SK-N-SH (cell line): ENCODE measurements at regions not wholly inside any gene's neighbourhood (a gene's known extent, or its start where the extent isn't known, plus 50 kb on each side); places are given as distances from the start of the nearest gene placed in this dataset.

Source experiments
- CTCF ChIA-PET: fragments of 300-600, 350-600 bp; formaldehyde crosslinking; extraction: SDS; loops from one replicate; lab custom pipeline; 2021; lab: Yijun Ruan, JAX
- POLR2A ChIA-PET: fragments of 350-600 bp; sonication (Branson Sonifier 250); formaldehyde crosslinking; extraction: SDS; loops from one replicate; lab custom pipeline; 2020; ENCODE audit warnings: antibody characterized with exemption, inconsistent platforms; lab: Yijun Ruan, JAX
- DNase-seq: peaks from one replicate; pipeline ENCODE4 v3.0.0; 2012
- H2AFZ ChIP-seq: fragments of 200-600 bp; sonication (generic); 2 replicates; pipeline ENCODE4 v1.8.1; 2016; ENCODE audit warnings: antibody characterized with exemption, mild to moderate bottlenecking, low read depth
- H3F3A ChIP-seq: fragments of 200-600 bp; sonication (generic); replicated peaks from 2 replicates; pipeline ENCODE3; 2016; ENCODE audit warnings: antibody characterized with exemption, mild to moderate bottlenecking; ENCODE audit not compliant: insufficient read depth
- H3K27ac ChIP-seq, 2 experiments: fragments of 200-500 bp in 1 of 2; fragments of 200-600 bp in 1 of 2; sonication (Bioruptor generic) in 1 of 2; sonication (generic), shearing (Covaris generic) in 1 of 2; 2 replicates each; pipeline versions ENCODE4 v1.5.1 to v1.6.1; 2014 to 2016; ENCODE audit warnings: low read depth in 2 of 2, inconsistent platforms in 1 of 2, low read length in 1 of 2, mild to moderate bottlenecking in 1 of 2, mixed read lengths in 1 of 2
- H3K27me3 ChIP-seq: fragments of 200-600 bp; sonication (generic), shearing (Covaris generic); 2 replicates; pipeline ENCODE4 v1.6.1; 2016; ENCODE audit warnings: mixed run types; ENCODE audit not compliant: insufficient read depth
- H3K36me3 ChIP-seq, 2 experiments: fragments of 200-500 bp in 1 of 2; fragments of 200-600 bp in 1 of 2; sonication (Bioruptor generic) in 1 of 2; sonication (generic) in 1 of 2; replicated peaks in 1 of 2; 2 replicates each; pipeline versions ENCODE3 to v1.5.1; 2014 to 2016; ENCODE audit warnings: low read length in 1 of 2, mild to moderate bottlenecking in 1 of 2; ENCODE audit not compliant: insufficient read depth in 2 of 2, control insufficient read depth in 1 of 2
- H3K4me1 ChIP-seq, 2 experiments: fragments of 200-500 bp in 1 of 2; fragments of 200-600 bp in 1 of 2; sonication (Bioruptor generic) in 1 of 2; sonication (generic), shearing (Covaris generic) in 1 of 2; 2 replicates each; pipeline versions ENCODE4 v1.5.1 to v1.6.1; 2014 to 2016; ENCODE audit warnings: low read depth in 1 of 2, low read length in 1 of 2, mixed run types in 1 of 2; ENCODE audit not compliant: insufficient read depth in 2 of 2, control insufficient read depth in 1 of 2
- H3K4me2 ChIP-seq: fragments of 200-600 bp; sonication (generic), shearing (Covaris generic); 2 replicates; pipeline ENCODE4 v1.6.1; 2017; ENCODE audit warnings: mixed run types
- H3K4me3 ChIP-seq, 2 experiments: fragments of 200-500 bp in 1 of 2; fragments of 200-600 bp in 1 of 2; sonication (Bioruptor generic) in 1 of 2; sonication (generic), shearing (Covaris generic) in 1 of 2; 2 replicates each; pipeline versions ENCODE4 v1.5.1 to v1.8.1; 2014 to 2016; ENCODE audit warnings: low read depth in 2 of 2, inconsistent platforms in 1 of 2, low read length in 1 of 2, mild to moderate bottlenecking in 1 of 2, mixed read lengths in 1 of 2, moderate library complexity in 1 of 2
- H3K79me2 ChIP-seq: fragments of 200-600 bp; sonication (generic); 2 replicates; pipeline ENCODE4 v1.8.1; 2017; ENCODE audit warnings: mild to moderate bottlenecking; ENCODE audit not compliant: insufficient read depth
- H3K9ac ChIP-seq: fragments of 200-600 bp; sonication (generic); 2 replicates; pipeline ENCODE4 v1.6.1; 2017; ENCODE audit warnings: mixed run types
- H3K9me2 ChIP-seq: fragments of 200-600 bp; sonication (generic); 2 replicates; pipeline ENCODE4 v1.6.1; 2017; ENCODE audit warnings: mixed run types
- H3K9me3 ChIP-seq: fragments of 200-600 bp; sonication (generic); 2 replicates; pipeline ENCODE4 v1.6.1; 2017; ENCODE audit warnings: mixed run types, mild to moderate bottlenecking, moderate library complexity
- H4K20me1 ChIP-seq: fragments of 200-600 bp; sonication (generic); 2 replicates; pipeline ENCODE4 v1.6.1; 2017; ENCODE audit warnings: mild to moderate bottlenecking, mixed run types; ENCODE audit not compliant: insufficient read depth
- CHD2 ChIP-seq: fragments of 150-350 bp; IDR thresholded peaks from 2 replicates; pipeline ENCODE4 v1.6.1; 2018; ENCODE audit warnings: low read length; ENCODE audit not compliant: partially characterized antibody
- CTCF ChIP-seq: fragments of 200-600 bp; sonication (generic); IDR thresholded peaks from 2 replicates; pipeline ENCODE4 v1.6.1; 2017; ENCODE audit warnings: antibody characterized with exemption, mild to moderate bottlenecking, moderate library complexity
- EP300 ChIP-seq, 2 experiments: IDR thresholded peaks; 2 replicates each; pipeline versions ENCODE4 v1.4.0 to v1.6.1; 2012; ENCODE audit warnings: borderline replicate concordance in 1 of 2, low read depth in 1 of 2, low read length in 1 of 2
- EZH2phosphoT487 ChIP-seq: fragments of 200-600 bp; sonication (generic); IDR thresholded peaks from 2 replicates; pipeline ENCODE4 v1.6.1; 2017; ENCODE audit warnings: low read depth, mixed run types, mild to moderate bottlenecking, antibody characterized with exemption, moderate library complexity, borderline replicate concordance
- FOSL2 ChIP-seq: IDR thresholded peaks from 2 replicates; pipeline ENCODE4 v1.4.0; 2012; ENCODE audit warnings: low read depth, mild to moderate bottlenecking, moderate library complexity, borderline replicate concordance
- FOXJ3 ChIP-seq: sonication (generic); formaldehyde crosslinking; IDR thresholded peaks from 2 replicates; pipeline ENCODE4 v1.5.1; 2020; ENCODE audit warnings: mild to moderate bottlenecking, missing genetic modification reagents
- FOXM1 ChIP-seq: IDR thresholded peaks from 2 replicates; pipeline ENCODE4 v1.4.0; 2012; ENCODE audit warnings: low read depth, mild to moderate bottlenecking
- GATA2 ChIP-seq: sonication (generic); formaldehyde crosslinking; IDR thresholded peaks from 2 replicates; pipeline ENCODE4 v1.5.0; 2020; ENCODE audit warnings: mild to moderate bottlenecking, missing genetic modification reagents
- JUND ChIP-seq: IDR thresholded peaks from 2 replicates; pipeline ENCODE4 v1.4.0; 2012
- MXI1 ChIP-seq: IDR thresholded peaks from 2 replicates; pipeline ENCODE4 v1.6.1; 2012; ENCODE audit warnings: mild to moderate bottlenecking, low read depth, low read length, improper control_type of control experiment
- NFIC ChIP-seq: IDR thresholded peaks from 2 replicates; pipeline ENCODE4 v1.4.0; 2012; ENCODE audit warnings: borderline replicate concordance
- TAF1 ChIP-seq: IDR thresholded peaks from 2 replicates; pipeline ENCODE4 v1.6.1; 2012; ENCODE audit warnings: low read depth, mild to moderate bottlenecking, low read length, moderate library complexity, borderline replicate concordance
- TEAD4 ChIP-seq: IDR thresholded peaks from 2 replicates; pipeline ENCODE4 v1.4.0; 2012; ENCODE audit warnings: mild to moderate bottlenecking, borderline replicate concordance; ENCODE audit not compliant: insufficient read depth
- USF1 ChIP-seq: IDR thresholded peaks from 2 replicates; pipeline ENCODE4 v1.4.0; 2012; ENCODE audit warnings: low read depth, borderline replicate concordance
- USF2 ChIP-seq: fragments of 150-350 bp; IDR thresholded peaks from 2 replicates; pipeline ENCODE4 v1.6.1; 2017; ENCODE audit warnings: antibody characterized with exemption, low read length, low read depth, borderline replicate concordance
- YY1 ChIP-seq: IDR thresholded peaks from 2 replicates; pipeline ENCODE4 v1.4.0; 2012; ENCODE audit warnings: low read depth, mild to moderate bottlenecking
- ZBTB33 ChIP-seq: IDR thresholded peaks from 2 replicates; pipeline ENCODE4 v1.4.0; 2012; ENCODE audit warnings: low read depth, borderline replicate concordance
- WGBS: methylation state at CpG from one replicate; pipeline ENCODE4 v1.1.6; 2017; ENCODE audit warnings: low lambda C conversion rate; 5-methylcytosine and 5-hydroxymethylcytosine counted together
- TF ChIP-seq, protein P1 (sequence below): IDR thresholded peaks from 2 replicates; pipeline ENCODE4; 2012
- TF ChIP-seq, protein P2 (sequence below): IDR thresholded peaks from 2 replicates; pipeline ENCODE4 v1.4.0; 2012; ENCODE audit warnings: low read depth

- TF ChIP-seq EP300 (IDR thresholded peaks at IDR 0.05; ENCODE audit: borderline replicate concordance in 1 of 2, low read depth in 1 of 2, low read length in 1 of 2) (no peak), FOXM1 (no peak), TEAD4 (no peak), CHD2 (no peak), MXI1 (no peak), GATA2 (no peak), FOSL2 (no peak), FOXJ3 (CRISPR knock-in tag) (no peak), USF1 (no peak), JUND (no peak), YY1 (no peak)
- TF ChIP-seq, protein P1, sequence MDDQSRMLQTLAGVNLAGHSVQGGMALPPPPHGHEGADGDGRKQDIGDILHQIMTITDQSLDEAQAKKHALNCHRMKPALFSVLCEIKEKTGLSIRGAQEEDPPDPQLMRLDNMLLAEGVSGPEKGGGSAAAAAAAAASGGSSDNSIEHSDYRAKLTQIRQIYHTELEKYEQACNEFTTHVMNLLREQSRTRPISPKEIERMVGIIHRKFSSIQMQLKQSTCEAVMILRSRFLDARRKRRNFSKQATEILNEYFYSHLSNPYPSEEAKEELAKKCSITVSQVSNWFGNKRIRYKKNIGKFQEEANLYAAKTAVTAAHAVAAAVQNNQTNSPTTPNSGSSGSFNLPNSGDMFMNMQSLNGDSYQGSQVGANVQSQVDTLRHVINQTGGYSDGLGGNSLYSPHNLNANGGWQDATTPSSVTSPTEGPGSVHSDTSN, result no peak
- Histone ChIP-seq H3K27ac (no peak overlapping the region), H3K9me3 (no peaks in the 10 kb centered on the region), H3K27me3 (no peaks in the 10 kb centered on the region), H3F3A (no peaks in the 10 kb centered on the region), H3K9ac (no peak overlapping the region), H3K9me2 (no peaks in the 10 kb centered on the region), H3K4me2 (no peak overlapping the region), H3K79me2 (no peaks in the 10 kb centered on the region), H3K4me3 (no peak overlapping the region), H3K36me3 (no peaks in the 10 kb centered on the region), H3K4me1 (peaks cover 0 to 14% of the 10 kb centered on the region in 2 experiments; a peak in 2 of 4 replicates), H2AFZ (no peak overlapping the region), H4K20me1 (no peaks in the 10 kb centered on the region)
- DNase-seq, result no peak
- CTCF ChIA-PET, result interaction anchor here (1.0 to 1.2 kb wide), 3 partner anchors 11 to 169 kb away, joined by 3 to 4 read pairs (median 3); no protein-coding TSS in a partner anchor
- POLR2A ChIA-PET, result no interaction called here
- 78% methylated on average over 13 of the region's 13 CpGs for WGBS
Observed at GRCh38 chr2:45224321-45224992, 215.2 kb upstream of the SIX2 start.

GRCh38 chr2:45223531-45223930 lies 214.3 kb upstream of the SIX2 start:
- 69% methylated on average over 8 of the region's 8 CpGs for WGBS
- peaks cover 0 to 14% of the 10 kb centered on the region in 2 experiments; a peak in 2 of 4 replicates for H3K4me1 ChIP-seq
- H2AFZ ChIP-seq, result no peak overlapping the region
- H3K36me3 ChIP-seq, result no peaks in the 10 kb centered on the region
- H3K9me2 ChIP-seq, result no peaks in the 10 kb centered on the region
- ChIA-PET CTCF (interaction anchor here (0.5 to 0.8 kb wide), 2 partner anchors 10 to 22 kb away, joined by 3 to 4 read pairs; no protein-coding TSS in a partner anchor), POLR2A (no interaction called here)
- H3K9me3 ChIP-seq, result no peaks in the 10 kb centered on the region
- no peaks in the 10 kb centered on the region for H3F3A ChIP-seq
- H4K20me1 ChIP-seq, result no peaks in the 10 kb centered on the region
- H3K4me3 ChIP-seq, result no peak overlapping the region
- no peak for DNase-seq
- no peak overlapping the region for H3K9ac ChIP-seq
- no peaks in the 10 kb centered on the region for H3K27me3 ChIP-seq
- no peaks in the 10 kb centered on the region for H3K79me2 ChIP-seq
- no peak overlapping the region for H3K27ac ChIP-seq
- no peak overlapping the region for H3K4me2 ChIP-seq
- TF ChIP-seq EZH2phosphoT487 (no peak), NFIC (no peak), USF2 (no peak), TAF1 (no peak), YY1 (no peak), FOXM1 (no peak), ZBTB33 (no peak), CTCF (no peak), USF1 (no peak), TEAD4 (no peak)
- TF ChIP-seq, protein P2, sequence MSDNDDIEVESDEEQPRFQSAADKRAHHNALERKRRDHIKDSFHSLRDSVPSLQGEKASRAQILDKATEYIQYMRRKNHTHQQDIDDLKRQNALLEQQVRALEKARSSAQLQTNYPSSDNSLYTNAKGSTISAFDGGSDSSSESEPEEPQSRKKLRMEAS, result no peak
